ENCODE measurements at regions not wholly inside any gene's neighbourhood (a gene's known extent, or its start where the extent isn't known, plus 50 kb on each side); places are given as distances from the start of the nearest gene placed in this dataset.

DNA sequence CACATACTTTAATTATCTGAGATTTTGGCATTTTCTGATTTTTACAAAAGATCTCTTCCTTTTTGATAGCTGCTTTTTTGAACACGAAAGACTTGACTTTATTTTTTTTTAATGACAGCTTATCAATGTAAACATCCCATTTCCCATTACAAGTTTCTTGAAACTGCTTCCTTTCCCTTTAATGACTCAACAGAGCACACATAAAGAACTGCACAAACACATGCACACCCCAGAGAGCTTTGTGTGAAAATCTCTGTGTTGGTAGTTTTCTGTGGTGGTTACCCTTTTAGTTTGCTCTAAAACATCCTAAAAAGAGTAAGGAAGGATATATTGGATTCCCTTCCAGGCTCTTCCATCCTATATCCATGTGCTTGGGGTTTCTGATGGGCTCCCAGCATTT lies 125.1 kb upstream of the ZNF32 start:
- TF ChIP-seq, protein P1, sequence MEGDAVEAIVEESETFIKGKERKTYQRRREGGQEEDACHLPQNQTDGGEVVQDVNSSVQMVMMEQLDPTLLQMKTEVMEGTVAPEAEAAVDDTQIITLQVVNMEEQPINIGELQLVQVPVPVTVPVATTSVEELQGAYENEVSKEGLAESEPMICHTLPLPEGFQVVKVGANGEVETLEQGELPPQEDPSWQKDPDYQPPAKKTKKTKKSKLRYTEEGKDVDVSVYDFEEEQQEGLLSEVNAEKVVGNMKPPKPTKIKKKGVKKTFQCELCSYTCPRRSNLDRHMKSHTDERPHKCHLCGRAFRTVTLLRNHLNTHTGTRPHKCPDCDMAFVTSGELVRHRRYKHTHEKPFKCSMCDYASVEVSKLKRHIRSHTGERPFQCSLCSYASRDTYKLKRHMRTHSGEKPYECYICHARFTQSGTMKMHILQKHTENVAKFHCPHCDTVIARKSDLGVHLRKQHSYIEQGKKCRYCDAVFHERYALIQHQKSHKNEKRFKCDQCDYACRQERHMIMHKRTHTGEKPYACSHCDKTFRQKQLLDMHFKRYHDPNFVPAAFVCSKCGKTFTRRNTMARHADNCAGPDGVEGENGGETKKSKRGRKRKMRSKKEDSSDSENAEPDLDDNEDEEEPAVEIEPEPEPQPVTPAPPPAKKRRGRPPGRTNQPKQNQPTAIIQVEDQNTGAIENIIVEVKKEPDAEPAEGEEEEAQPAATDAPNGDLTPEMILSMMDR (IDR thresholded peaks at IDR 0.05) = no peak
- no peak for TF ChIP-seq EP300 (IDR thresholded peaks at IDR 0.05)
- TF ChIP-seq JUN (IDR thresholded peaks at IDR 0.05) = no peak
- no peak for TF ChIP-seq RAD21 (conservative IDR thresholded peaks at IDR 0.05 in 1 of 2, IDR thresholded peaks at IDR 0.05 in 1 of 2)
- TF ChIP-seq, protein P2, sequence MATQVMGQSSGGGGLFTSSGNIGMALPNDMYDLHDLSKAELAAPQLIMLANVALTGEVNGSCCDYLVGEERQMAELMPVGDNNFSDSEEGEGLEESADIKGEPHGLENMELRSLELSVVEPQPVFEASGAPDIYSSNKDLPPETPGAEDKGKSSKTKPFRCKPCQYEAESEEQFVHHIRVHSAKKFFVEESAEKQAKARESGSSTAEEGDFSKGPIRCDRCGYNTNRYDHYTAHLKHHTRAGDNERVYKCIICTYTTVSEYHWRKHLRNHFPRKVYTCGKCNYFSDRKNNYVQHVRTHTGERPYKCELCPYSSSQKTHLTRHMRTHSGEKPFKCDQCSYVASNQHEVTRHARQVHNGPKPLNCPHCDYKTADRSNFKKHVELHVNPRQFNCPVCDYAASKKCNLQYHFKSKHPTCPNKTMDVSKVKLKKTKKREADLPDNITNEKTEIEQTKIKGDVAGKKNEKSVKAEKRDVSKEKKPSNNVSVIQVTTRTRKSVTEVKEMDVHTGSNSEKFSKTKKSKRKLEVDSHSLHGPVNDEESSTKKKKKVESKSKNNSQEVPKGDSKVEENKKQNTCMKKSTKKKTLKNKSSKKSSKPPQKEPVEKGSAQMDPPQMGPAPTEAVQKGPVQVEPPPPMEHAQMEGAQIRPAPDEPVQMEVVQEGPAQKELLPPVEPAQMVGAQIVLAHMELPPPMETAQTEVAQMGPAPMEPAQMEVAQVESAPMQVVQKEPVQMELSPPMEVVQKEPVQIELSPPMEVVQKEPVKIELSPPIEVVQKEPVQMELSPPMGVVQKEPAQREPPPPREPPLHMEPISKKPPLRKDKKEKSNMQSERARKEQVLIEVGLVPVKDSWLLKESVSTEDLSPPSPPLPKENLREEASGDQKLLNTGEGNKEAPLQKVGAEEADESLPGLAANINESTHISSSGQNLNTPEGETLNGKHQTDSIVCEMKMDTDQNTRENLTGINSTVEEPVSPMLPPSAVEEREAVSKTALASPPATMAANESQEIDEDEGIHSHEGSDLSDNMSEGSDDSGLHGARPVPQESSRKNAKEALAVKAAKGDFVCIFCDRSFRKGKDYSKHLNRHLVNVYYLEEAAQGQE (IDR thresholded peaks at IDR 0.05) = no peak
- no peak for TF ChIP-seq MAZ (IDR thresholded peaks at IDR 0.05; ENCODE audit: borderline replicate concordance, low read depth, low read length)
- no peak for TF ChIP-seq MYC (IDR thresholded peaks at IDR 0.05; ENCODE audit: borderline replicate concordance, low read length)
- no peak for TF ChIP-seq CHD2 (IDR thresholded peaks at IDR 0.05; ENCODE audit: low read length, partially characterized antibody)
- TF ChIP-seq RCOR1 (IDR thresholded peaks at IDR 0.05; ENCODE audit: low read depth, low read length) = no peak
- TF ChIP-seq POLR2A (IDR thresholded peaks at IDR 0.05; ENCODE audit: low read length) = no peak
- TF ChIP-seq, protein P3, sequence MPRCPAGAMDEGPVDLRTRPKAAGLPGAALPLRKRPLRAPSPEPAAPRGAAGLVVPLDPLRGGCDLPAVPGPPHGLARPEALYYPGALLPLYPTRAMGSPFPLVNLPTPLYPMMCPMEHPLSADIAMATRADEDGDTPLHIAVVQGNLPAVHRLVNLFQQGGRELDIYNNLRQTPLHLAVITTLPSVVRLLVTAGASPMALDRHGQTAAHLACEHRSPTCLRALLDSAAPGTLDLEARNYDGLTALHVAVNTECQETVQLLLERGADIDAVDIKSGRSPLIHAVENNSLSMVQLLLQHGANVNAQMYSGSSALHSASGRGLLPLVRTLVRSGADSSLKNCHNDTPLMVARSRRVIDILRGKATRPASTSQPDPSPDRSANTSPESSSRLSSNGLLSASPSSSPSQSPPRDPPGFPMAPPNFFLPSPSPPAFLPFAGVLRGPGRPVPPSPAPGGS (IDR thresholded peaks at IDR 0.05) = no peak
- TF ChIP-seq, protein P4, sequence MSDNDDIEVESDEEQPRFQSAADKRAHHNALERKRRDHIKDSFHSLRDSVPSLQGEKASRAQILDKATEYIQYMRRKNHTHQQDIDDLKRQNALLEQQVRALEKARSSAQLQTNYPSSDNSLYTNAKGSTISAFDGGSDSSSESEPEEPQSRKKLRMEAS (IDR thresholded peaks at IDR 0.05) = no peak
- no peak for TF ChIP-seq ZFP36 (IDR thresholded peaks at IDR 0.05; ENCODE audit: borderline replicate concordance, partially characterized antibody)
- no peak for TF ChIP-seq TP53 (CRISPR knock-in tag; IDR thresholded peaks at IDR 0.05)
